HCT116 (cell line): ENCODE measurements at regions not wholly inside any gene's neighbourhood (a gene's known extent, or its start where the extent isn't known, plus 50 kb on each side); places are given as distances from the start of the nearest gene placed in this dataset.

ENCODE experiments used
- ATAC-seq: fragments of 200-7000 bp; cut with Tn5 transposase; 2 replicates; pipeline ENCODE4 v1.9.1; 2020; ENCODE audit warnings: mild to moderate bottlenecking, moderate library complexity
- BruUV-seq: library from RNA; stranded (reverse); fragments of 400-500 nt; replicated peaks from 2 replicates; lab custom pipeline; 2021; lab: Mats Ljungman, UMichigan
- CTCF ChIA-PET: fragments of 300-600 bp; sonication (Branson Sonifier 250); formaldehyde crosslinking; loops from one replicate; lab custom pipeline; 2021; ENCODE audit warnings: antibody characterized with exemption; lab: Charles Lee
- POLR2A ChIA-PET: fragments of 300-600, 350-600 bp; sonication (Branson Sonifier 250); formaldehyde crosslinking; loops from one replicate; lab custom pipeline; 2021; ENCODE audit warnings: antibody characterized with exemption; lab: Charles Lee
- RAD21 ChIA-PET, 2 experiments: fragments of 300-600 bp; sonication (Branson Sonifier 250); formaldehyde crosslinking; loops; one replicate each; lab custom pipeline; 2023; ENCODE audit warnings: low total read pairs in 2 of 2; ENCODE audit not compliant: uncharacterized antibody in 2 of 2, unreplicated experiment in 2 of 2, low non-redundant PET in 1 of 2; lab: Charles Lee
- DNase-seq: peaks from one replicate; pipeline ENCODE4 v3.0.0-alpha.2; 2010; ENCODE audit warnings: low read depth, low spot score
- H2AFZ ChIP-seq: fragments of 200-600 bp; shearing (Covaris generic), sonication (generic); 2 replicates; pipeline ENCODE4 v1.6.1; 2017; ENCODE audit warnings: low read depth, mixed run types, mixed read lengths, antibody characterized with exemption, low read length; ENCODE audit not compliant: poor library complexity, severe bottlenecking
- H3K27ac ChIP-seq: 2 replicates; pipeline ENCODE4 v1.5.1; 2012; ENCODE audit warnings: low read depth, low read length
- H3K27me3 ChIP-seq: fragments of 200-600 bp; sonication (generic); 2 replicates; pipeline ENCODE4 v1.6.1; 2016; ENCODE audit warnings: mixed run types, low read length, mixed read lengths; ENCODE audit not compliant: insufficient read depth
- H3K36me3 ChIP-seq, 2 experiments: fragments of 200-500 bp in 1 of 2; fragments of 200-600 bp in 1 of 2; sonication (Bioruptor generic) in 1 of 2; sonication (generic) in 1 of 2; 2 replicates each; pipeline versions ENCODE4 v1.5.1 to v1.6.1; 2014 to 2016; ENCODE audit warnings: low read length in 2 of 2, inconsistent platforms in 1 of 2, mixed read lengths in 1 of 2, mixed run types in 1 of 2; ENCODE audit not compliant: insufficient read depth in 2 of 2, control insufficient read depth in 1 of 2
- H3K4me1 ChIP-seq, 2 experiments: fragments of 200-600 bp in 1 of 2; sonication (generic) in 1 of 2; 2 replicates each; pipeline versions ENCODE4 v1.5.1 to v1.6.1; 2012 to 2017; ENCODE audit warnings: low read length in 2 of 2, inconsistent platforms in 1 of 2, mild to moderate bottlenecking in 1 of 2, mixed read lengths in 1 of 2, mixed run types in 1 of 2, moderate library complexity in 1 of 2; ENCODE audit not compliant: insufficient read depth in 2 of 2, control insufficient read depth in 1 of 2
- H3K4me2 ChIP-seq: fragments of 200-600 bp; sonication (generic); 2 replicates; pipeline ENCODE4 v1.6.1; 2017; ENCODE audit warnings: mixed run types, low read length, mixed read lengths
- H3K4me3 ChIP-seq, 2 experiments: fragments of 200-600 bp in 1 of 2; sonication (generic) in 1 of 2; replicated peaks in 1 of 2; 2 replicates each; pipeline ENCODE4 v1.5.1; 2011 to 2016; ENCODE audit warnings: low read length in 2 of 2, control low read depth in 1 of 2, low read depth in 1 of 2, mild to moderate bottlenecking in 1 of 2, mixed read lengths in 1 of 2, mixed run types in 1 of 2
- H3K79me2 ChIP-seq: fragments of 200-600 bp; sonication (generic); 2 replicates; pipeline ENCODE4 v1.6.1; 2017; ENCODE audit warnings: mild to moderate bottlenecking, mixed run types, low read length, moderate library complexity, mixed read lengths; ENCODE audit not compliant: insufficient read depth
- H3K9ac ChIP-seq: fragments of 200-600 bp; sonication (generic); 2 replicates; pipeline ENCODE4 v1.6.1; 2016; ENCODE audit warnings: low read length, mixed read lengths
- H3K9me2 ChIP-seq: fragments of 200-600 bp; sonication (generic), shearing (Covaris generic); 2 replicates; pipeline ENCODE4 v1.6.1; 2017; ENCODE audit warnings: mixed run types, mild to moderate bottlenecking, moderate library complexity; ENCODE audit not compliant: insufficient read depth
- H3K9me3 ChIP-seq, 2 experiments: fragments of 200-500 bp in 1 of 2; fragments of 200-600 bp in 1 of 2; sonication (Bioruptor generic) in 1 of 2; sonication (generic) in 1 of 2; 2 replicates each; pipeline ENCODE4 v1.6.1; 2014 to 2017; ENCODE audit warnings: low read length in 2 of 2, mixed read lengths in 2 of 2, inconsistent platforms in 1 of 2, low read depth in 1 of 2, mild to moderate bottlenecking in 1 of 2, mixed run types in 1 of 2, moderate library complexity in 1 of 2; ENCODE audit not compliant: control insufficient read depth in 1 of 2, insufficient read depth in 1 of 2
- H4K20me1 ChIP-seq: fragments of 200-600 bp; sonication (generic), shearing (Covaris generic); 2 replicates; pipeline ENCODE4 v1.6.1; 2017; ENCODE audit warnings: mixed run types, mild to moderate bottlenecking, moderate library complexity; ENCODE audit not compliant: insufficient read depth
- CBX3 ChIP-seq: IDR thresholded peaks from 2 replicates; pipeline ENCODE4 v1.6.1; 2012; ENCODE audit warnings: low read depth
- EZH2 ChIP-seq: fragments of 200-600 bp; sonication (generic); IDR thresholded peaks from 2 replicates; pipeline ENCODE4 v1.6.1; 2017; ENCODE audit warnings: antibody characterized with exemption, mixed run types
- RAD21 ChIP-seq: IDR thresholded peaks from 2 replicates; pipeline ENCODE4 v1.6.1; 2012; ENCODE audit warnings: low read depth, mild to moderate bottlenecking
- TCF7L2 ChIP-seq: IDR thresholded peaks from 2 replicates; pipeline ENCODE4 v1.7.0; 2011; ENCODE audit warnings: borderline replicate concordance, inconsistent platforms; ENCODE audit not compliant: insufficient read depth, insufficient read length; ENCODE audit errors: extremely low read depth
- ZFX ChIP-seq: fragments of 450-650 bp; IDR thresholded peaks from 2 replicates; pipeline ENCODE4 v1.6.1; 2017
- ZNF274 ChIP-seq: fragments of 200-500 bp; sonication (Bioruptor generic); IDR thresholded peaks from 2 replicates; pipeline ENCODE4 v1.6.1; 2014; ENCODE audit warnings: mild to moderate bottlenecking, low read depth, low read length, inconsistent platforms
- intact Hi-C: fragments of 100-400 bp; cut with micrococcal nuclease; formaldehyde crosslinking; loops from 2 replicates; pipeline ENCODE4 v1.10.0; 2022
- TF ChIP-seq, protein P1 (sequence below): IDR thresholded peaks from 2 replicates; pipeline ENCODE4 v1.6.1; 2011; ENCODE audit warnings: mild to moderate bottlenecking, low read length, moderate library complexity; ENCODE audit not compliant: insufficient replicate concordance; ENCODE audit errors: extremely low read depth
- TF ChIP-seq, protein P2 (sequence below): IDR thresholded peaks from 2 replicates; pipeline ENCODE4 v1.6.1; 2012; ENCODE audit warnings: low read depth
- TF ChIP-seq, protein P3 (sequence below): IDR thresholded peaks from 2 replicates; pipeline ENCODE4 v1.6.1; 2012

DNA sequence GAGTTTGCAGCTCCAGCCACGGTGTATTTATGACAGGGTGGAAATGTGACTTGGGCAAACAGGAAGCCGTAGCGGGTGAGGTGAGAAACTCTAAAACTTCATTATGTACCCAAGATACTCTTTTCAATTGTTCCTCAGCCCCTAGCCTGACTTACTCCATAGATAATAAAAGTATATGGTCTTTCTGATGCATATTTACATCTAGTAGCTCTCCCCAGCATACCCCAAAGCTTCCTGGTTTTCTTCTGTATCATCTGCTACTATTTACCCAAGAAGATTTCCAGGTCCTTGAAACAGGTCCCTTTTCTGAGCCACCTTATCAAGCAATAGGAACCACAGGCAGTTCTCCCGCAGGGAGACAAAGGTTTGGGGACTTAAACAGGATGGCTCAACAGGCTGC lies 201.5 kb upstream of the ESRRG start:
- no peak for TF ChIP-seq CBX3
- TF ChIP-seq, protein P1, sequence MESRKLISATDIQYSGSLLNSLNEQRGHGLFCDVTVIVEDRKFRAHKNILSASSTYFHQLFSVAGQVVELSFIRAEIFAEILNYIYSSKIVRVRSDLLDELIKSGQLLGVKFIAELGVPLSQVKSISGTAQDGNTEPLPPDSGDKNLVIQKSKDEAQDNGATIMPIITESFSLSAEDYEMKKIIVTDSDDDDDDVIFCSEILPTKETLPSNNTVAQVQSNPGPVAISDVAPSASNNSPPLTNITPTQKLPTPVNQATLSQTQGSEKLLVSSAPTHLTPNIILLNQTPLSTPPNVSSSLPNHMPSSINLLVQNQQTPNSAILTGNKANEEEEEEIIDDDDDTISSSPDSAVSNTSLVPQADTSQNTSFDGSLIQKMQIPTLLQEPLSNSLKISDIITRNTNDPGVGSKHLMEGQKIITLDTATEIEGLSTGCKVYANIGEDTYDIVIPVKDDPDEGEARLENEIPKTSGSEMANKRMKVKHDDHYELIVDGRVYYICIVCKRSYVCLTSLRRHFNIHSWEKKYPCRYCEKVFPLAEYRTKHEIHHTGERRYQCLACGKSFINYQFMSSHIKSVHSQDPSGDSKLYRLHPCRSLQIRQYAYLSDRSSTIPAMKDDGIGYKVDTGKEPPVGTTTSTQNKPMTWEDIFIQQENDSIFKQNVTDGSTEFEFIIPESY = no peak
- TF ChIP-seq RAD21 = no peak
- TF ChIP-seq TCF7L2 = no peak
- TF ChIP-seq EZH2 = no peak
- TF ChIP-seq, protein P2, sequence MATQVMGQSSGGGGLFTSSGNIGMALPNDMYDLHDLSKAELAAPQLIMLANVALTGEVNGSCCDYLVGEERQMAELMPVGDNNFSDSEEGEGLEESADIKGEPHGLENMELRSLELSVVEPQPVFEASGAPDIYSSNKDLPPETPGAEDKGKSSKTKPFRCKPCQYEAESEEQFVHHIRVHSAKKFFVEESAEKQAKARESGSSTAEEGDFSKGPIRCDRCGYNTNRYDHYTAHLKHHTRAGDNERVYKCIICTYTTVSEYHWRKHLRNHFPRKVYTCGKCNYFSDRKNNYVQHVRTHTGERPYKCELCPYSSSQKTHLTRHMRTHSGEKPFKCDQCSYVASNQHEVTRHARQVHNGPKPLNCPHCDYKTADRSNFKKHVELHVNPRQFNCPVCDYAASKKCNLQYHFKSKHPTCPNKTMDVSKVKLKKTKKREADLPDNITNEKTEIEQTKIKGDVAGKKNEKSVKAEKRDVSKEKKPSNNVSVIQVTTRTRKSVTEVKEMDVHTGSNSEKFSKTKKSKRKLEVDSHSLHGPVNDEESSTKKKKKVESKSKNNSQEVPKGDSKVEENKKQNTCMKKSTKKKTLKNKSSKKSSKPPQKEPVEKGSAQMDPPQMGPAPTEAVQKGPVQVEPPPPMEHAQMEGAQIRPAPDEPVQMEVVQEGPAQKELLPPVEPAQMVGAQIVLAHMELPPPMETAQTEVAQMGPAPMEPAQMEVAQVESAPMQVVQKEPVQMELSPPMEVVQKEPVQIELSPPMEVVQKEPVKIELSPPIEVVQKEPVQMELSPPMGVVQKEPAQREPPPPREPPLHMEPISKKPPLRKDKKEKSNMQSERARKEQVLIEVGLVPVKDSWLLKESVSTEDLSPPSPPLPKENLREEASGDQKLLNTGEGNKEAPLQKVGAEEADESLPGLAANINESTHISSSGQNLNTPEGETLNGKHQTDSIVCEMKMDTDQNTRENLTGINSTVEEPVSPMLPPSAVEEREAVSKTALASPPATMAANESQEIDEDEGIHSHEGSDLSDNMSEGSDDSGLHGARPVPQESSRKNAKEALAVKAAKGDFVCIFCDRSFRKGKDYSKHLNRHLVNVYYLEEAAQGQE = no peak
- TF ChIP-seq ZFX = no peak
- TF ChIP-seq, protein P3, sequence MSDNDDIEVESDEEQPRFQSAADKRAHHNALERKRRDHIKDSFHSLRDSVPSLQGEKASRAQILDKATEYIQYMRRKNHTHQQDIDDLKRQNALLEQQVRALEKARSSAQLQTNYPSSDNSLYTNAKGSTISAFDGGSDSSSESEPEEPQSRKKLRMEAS = no peak
- no peak for TF ChIP-seq ZNF274
- no peak overlapping the region for H2AFZ ChIP-seq
- POLR2A ChIA-PET = no interaction called here

More for the DNA sequence above, 201.5 kb upstream of the ESRRG start:
- CTCF ChIA-PET = no interaction called here
- H3K4me1 ChIP-seq = no peaks in the 10 kb centered on the region
- H4K20me1 ChIP-seq = no peaks in the 10 kb centered on the region
- H3K9ac ChIP-seq = no peak overlapping the region
- DNase-seq (no peak), ATAC-seq (no peak)
- H3K79me2 ChIP-seq = no peaks in the 10 kb centered on the region
- H3K4me3 ChIP-seq = no peak overlapping the region
- H3K27ac ChIP-seq = no peak overlapping the region
- H3K9me2 ChIP-seq = no peaks in the 10 kb centered on the region
- H3K27me3 ChIP-seq = no peaks in the 10 kb centered on the region
- H3K4me2 ChIP-seq = no peak overlapping the region
- intact Hi-C loops = no loop called here
- no TSS peak for BruUV-seq
- RAD21 ChIA-PET = no interaction called here
- H3K9me3 ChIP-seq = no peaks in the 10 kb centered on the region
- H3K36me3 ChIP-seq = no peaks in the 10 kb centered on the region
